ENCODE measurements at regions not wholly inside any gene's neighbourhood (a gene's known extent, or its start where the extent isn't known, plus 50 kb on each side); places are given as distances from the start of the nearest gene placed in this dataset.

DNA sequence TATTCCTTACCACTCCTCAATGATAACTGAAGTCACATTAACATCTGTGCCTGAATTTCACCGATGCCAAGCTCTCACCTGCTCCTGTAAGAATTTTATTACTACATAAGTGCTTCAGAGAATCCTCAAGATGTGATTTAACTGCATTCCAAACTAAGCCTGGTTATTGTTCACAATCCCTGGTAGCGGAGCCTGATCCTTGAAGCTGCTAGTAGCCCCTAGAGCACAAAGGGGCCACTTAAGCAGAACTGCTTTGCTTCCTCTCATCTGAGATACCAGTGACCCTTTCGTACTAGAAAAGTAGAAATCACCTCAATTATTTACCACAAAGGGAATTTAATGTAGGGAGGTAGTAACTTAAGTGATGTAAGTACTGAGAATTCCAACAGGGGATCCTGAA is 529.6 kb downstream of the CPS1 start:
- no peaks in the 10 kb centered on the region for H3K79me2 ChIP-seq (replicated peaks; ENCODE audit: insufficient read depth)
- DNase-seq (ENCODE audit: low spot score) = peak; percentile 23
- Mint-ChIP-seq H3K36me3 (ENCODE audit: low read depth) (no peaks in the 10 kb centered on the region), H3K27ac (no peak overlapping the region), H3K9me3 (no peaks in the 10 kb centered on the region), H3K27me3 (ENCODE audit: insufficient read depth, low read depth, poor library complexity) (no peaks in the 10 kb centered on the region), H3K4me1 (peaks cover 3% of the 10 kb centered on the region; the same call in 2 of the 3 replicates), H3K4me3 (no peak overlapping the region)
- H3K4me2 ChIP-seq = no peak overlapping the region
- H3K4me3 ChIP-seq = no peak overlapping the region
- no peaks in the 10 kb centered on the region for H3F3A ChIP-seq (replicated peaks; ENCODE audit: low read depth)
- H4K20me1 ChIP-seq (replicated peaks; ENCODE audit: insufficient read depth) = no peaks in the 10 kb centered on the region
- TF ChIP-seq ZNF331 (CRISPR knock-in tag; IDR thresholded peaks at IDR 0.05; ENCODE audit: low read depth) = no peak
- TF ChIP-seq NANOG (IDR thresholded peaks at IDR 0.05; ENCODE audit: borderline replicate concordance) = no peak
- no peak for TF ChIP-seq POLR2AphosphoS5 (IDR thresholded peaks at IDR 0.05; ENCODE audit: low read depth)
- TF ChIP-seq EZH2 (IDR thresholded peaks at IDR 0.05; ENCODE audit: low read depth, unreplicated experiment) = no peak
- TF ChIP-seq, protein P1, sequence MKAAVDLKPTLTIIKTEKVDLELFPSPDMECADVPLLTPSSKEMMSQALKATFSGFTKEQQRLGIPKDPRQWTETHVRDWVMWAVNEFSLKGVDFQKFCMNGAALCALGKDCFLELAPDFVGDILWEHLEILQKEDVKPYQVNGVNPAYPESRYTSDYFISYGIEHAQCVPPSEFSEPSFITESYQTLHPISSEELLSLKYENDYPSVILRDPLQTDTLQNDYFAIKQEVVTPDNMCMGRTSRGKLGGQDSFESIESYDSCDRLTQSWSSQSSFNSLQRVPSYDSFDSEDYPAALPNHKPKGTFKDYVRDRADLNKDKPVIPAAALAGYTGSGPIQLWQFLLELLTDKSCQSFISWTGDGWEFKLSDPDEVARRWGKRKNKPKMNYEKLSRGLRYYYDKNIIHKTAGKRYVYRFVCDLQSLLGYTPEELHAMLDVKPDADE (IDR thresholded peaks at IDR 0.05) = no peak
- TF ChIP-seq STAT1 (IDR thresholded peaks at IDR 0.05; ENCODE audit: unreplicated experiment) = no peak
- TF ChIP-seq, protein P2, sequence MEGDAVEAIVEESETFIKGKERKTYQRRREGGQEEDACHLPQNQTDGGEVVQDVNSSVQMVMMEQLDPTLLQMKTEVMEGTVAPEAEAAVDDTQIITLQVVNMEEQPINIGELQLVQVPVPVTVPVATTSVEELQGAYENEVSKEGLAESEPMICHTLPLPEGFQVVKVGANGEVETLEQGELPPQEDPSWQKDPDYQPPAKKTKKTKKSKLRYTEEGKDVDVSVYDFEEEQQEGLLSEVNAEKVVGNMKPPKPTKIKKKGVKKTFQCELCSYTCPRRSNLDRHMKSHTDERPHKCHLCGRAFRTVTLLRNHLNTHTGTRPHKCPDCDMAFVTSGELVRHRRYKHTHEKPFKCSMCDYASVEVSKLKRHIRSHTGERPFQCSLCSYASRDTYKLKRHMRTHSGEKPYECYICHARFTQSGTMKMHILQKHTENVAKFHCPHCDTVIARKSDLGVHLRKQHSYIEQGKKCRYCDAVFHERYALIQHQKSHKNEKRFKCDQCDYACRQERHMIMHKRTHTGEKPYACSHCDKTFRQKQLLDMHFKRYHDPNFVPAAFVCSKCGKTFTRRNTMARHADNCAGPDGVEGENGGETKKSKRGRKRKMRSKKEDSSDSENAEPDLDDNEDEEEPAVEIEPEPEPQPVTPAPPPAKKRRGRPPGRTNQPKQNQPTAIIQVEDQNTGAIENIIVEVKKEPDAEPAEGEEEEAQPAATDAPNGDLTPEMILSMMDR (conservative IDR thresholded peaks at IDR 0.05; ENCODE audit: low read depth in 2 of 2) = no peak
- TF ChIP-seq, protein P3, sequence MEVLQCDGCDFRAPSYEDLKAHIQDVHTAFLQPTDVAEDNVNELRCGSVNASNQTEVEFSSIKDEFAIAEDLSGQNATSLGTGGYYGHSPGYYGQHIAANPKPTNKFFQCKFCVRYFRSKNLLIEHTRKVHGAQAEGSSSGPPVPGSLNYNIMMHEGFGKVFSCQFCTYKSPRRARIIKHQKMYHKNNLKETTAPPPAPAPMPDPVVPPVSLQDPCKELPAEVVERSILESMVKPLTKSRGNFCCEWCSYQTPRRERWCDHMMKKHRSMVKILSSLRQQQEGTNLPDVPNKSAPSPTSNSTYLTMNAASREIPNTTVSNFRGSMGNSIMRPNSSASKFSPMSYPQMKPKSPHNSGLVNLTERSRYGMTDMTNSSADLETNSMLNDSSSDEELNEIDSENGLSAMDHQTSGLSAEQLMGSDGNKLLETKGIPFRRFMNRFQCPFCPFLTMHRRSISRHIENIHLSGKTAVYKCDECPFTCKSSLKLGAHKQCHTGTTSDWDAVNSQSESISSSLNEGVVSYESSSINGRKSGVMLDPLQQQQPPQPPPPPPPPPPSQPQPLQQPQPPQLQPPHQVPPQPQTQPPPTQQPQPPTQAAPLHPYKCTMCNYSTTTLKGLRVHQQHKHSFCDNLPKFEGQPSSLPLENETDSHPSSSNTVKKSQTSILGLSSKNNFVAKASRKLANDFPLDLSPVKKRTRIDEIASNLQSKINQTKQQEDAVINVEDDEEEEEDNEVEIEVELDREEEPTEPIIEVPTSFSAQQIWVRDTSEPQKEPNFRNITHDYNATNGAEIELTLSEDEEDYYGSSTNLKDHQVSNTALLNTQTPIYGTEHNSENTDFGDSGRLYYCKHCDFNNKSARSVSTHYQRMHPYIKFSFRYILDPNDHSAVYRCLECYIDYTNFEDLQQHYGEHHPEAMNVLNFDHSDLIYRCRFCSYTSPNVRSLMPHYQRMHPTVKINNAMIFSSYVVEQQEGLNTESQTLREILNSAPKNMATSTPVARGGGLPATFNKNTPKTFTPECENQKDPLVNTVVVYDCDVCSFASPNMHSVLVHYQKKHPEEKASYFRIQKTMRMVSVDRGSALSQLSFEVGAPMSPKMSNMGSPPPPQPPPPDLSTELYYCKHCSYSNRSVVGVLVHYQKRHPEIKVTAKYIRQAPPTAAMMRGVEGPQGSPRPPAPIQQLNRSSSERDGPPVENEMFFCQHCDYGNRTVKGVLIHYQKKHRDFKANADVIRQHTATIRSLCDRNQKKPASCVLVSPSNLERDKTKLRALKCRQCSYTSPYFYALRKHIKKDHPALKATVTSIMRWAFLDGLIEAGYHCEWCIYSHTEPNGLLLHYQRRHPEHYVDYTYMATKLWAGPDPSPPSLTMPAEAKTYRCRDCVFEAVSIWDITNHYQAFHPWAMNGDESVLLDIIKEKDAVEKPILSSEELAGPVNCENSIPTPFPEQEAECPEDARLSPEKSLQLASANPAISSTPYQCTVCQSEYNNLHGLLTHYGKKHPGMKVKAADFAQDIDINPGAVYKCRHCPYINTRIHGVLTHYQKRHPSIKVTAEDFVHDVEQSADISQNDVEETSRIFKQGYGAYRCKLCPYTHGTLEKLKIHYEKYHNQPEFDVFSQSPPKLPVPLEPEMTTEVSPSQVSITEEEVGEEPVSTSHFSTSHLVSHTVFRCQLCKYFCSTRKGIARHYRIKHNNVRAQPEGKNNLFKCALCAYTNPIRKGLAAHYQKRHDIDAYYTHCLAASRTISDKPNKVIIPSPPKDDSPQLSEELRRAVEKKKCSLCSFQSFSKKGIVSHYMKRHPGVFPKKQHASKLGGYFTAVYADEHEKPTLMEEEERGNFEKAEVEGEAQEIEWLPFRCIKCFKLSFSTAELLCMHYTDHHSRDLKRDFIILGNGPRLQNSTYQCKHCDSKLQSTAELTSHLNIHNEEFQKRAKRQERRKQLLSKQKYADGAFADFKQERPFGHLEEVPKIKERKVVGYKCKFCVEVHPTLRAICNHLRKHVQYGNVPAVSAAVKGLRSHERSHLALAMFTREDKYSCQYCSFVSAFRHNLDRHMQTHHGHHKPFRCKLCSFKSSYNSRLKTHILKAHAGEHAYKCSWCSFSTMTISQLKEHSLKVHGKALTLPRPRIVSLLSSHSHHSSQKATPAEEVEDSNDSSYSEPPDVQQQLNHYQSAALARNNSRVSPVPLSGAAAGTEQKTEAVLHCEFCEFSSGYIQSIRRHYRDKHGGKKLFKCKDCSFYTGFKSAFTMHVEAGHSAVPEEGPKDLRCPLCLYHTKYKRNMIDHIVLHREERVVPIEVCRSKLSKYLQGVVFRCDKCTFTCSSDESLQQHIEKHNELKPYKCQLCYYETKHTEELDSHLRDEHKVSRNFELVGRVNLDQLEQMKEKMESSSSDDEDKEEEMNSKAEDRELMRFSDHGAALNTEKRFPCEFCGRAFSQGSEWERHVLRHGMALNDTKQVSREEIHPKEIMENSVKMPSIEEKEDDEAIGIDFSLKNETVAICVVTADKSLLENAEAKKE (CRISPR knock-in tag; IDR thresholded peaks at IDR 0.05) = no peak
- no peaks in the 10 kb centered on the region for H3K36me3 ChIP-seq (ENCODE audit: insufficient read depth)
- ATAC-seq = no peak; the same call in 2 of the 3 replicates
- no peak overlapping the region for H3K27ac ChIP-seq (ENCODE audit: low read depth)
- H3K9me2 ChIP-seq (ENCODE audit: insufficient read depth) = no peaks in the 10 kb centered on the region
- no peaks in the 10 kb centered on the region for H3K27me3 ChIP-seq (ENCODE audit: insufficient read depth)
- no peaks in the 10 kb centered on the region for H3K4me1 ChIP-seq (ENCODE audit: insufficient read depth)
- H2AFZ ChIP-seq = no peak overlapping the region

All from GM23338 (cell line).